ENCODE measurements at regions not wholly inside any gene's neighbourhood (a gene's known extent, or its start where the extent isn't known, plus 50 kb on each side); places are given as distances from the start of the nearest gene placed in this dataset.

DNA sequence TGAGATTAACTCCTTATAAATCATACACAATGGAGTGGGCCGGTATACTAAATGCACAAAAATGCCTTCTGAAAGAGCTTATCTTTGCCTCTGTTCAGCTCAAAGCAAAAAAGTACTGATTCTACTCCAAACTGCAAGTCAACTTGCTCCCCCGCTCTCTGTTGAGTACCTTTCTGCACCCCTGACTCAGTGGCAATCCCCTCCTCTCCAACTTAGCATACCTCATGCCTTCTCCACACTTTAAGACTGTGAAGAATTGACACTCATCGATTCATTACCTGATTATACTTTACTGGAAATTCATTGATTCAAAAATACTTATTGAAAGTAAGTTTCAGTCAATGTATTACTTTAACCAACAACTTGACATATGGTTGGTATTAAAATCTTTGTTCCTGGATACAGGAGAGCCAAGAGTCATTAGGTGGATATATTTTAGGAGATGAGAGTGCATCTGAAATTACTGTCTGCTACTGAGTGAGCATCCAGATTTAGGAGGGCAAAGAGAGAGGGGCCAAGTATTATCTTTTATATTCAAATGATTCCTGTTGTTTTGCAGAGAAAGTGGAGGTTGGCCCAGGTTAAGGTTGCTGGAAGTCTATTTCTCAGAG, 187.7 kb downstream of the ICOS start:
- H3K9me3 Mint-ChIP-seq = no peaks in the 10 kb centered on the region
- peaks cover 14 to 16% of the 10 kb centered on the region in 2 donors for H3K4me1 Mint-ChIP-seq (ENCODE audit: low read depth in 2 of 2)
- H3K4me3 Mint-ChIP-seq = no peak overlapping the region
- H3K27ac Mint-ChIP-seq = no peak overlapping the region
- H3K27me3 Mint-ChIP-seq = peaks cover 20 to 27% of the 10 kb centered on the region in 2 donors
- DNase-seq (ENCODE audit: low spot score) = no peak
- ATAC-seq = no peak
- H3K36me3 Mint-ChIP-seq = peaks cover 6% of the 10 kb centered on the region

DNA sequence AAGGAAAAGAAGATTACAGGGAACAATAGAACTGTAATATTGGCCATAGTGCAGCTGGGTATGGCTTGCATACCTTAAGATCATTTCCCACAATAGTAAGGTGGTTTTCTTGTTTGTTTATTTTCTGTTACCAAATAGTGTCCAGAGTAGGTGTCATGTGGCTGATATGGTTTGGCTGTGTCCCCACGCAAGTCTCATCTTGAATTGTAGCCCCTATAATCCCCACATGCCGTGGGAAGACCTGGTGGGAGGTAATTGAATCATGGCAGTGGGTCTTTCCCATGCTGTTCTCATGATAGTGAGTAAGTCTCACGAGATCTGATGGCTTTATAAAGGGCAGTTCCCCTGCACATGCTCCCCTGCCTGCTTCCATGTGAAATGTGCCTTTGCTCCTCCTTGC, 190.1 kb downstream of the ICOS start:
- peaks cover 6% of the 10 kb centered on the region for H3K36me3 Mint-ChIP-seq
- peaks cover 7% of the 10 kb centered on the region in 2 donors for H3K4me1 Mint-ChIP-seq (ENCODE audit: low read depth in 2 of 2)
- H3K27ac Mint-ChIP-seq = no peak overlapping the region
- ATAC-seq (no peak), DNase-seq (ENCODE audit: low spot score) (no peak)
- H3K9me3 Mint-ChIP-seq = no peaks in the 10 kb centered on the region
- H3K27me3 Mint-ChIP-seq = peaks cover 21 to 34% of the 10 kb centered on the region in 2 donors
- no peak overlapping the region for H3K4me3 Mint-ChIP-seq

DNA sequence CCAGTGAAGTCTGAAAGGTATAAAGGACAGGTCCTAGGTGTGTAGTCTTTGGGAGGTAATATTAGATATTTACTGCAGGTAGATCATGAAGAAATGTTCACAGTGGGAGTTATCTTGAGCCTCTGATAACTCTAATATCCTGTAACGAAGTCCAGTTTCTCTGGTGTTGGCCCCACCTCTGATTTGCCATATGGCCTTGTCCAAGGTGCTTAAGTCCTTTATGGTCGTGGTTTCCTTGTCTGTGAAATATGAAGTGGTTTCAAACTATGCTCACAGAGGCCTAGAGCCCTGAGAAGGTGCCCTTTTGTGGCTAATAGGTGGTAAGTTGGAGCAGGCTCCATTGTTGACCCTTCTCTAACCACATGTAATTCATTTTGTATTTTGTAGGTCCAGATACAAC, 190.7 kb downstream of the ICOS start:
- DNase-seq (ENCODE audit: low spot score) (no peak), ATAC-seq (no peak)
- Mint-ChIP-seq H3K36me3 (peaks cover 6% of the 10 kb centered on the region), H3K4me3 (no peak overlapping the region), H3K9me3 (no peaks in the 10 kb centered on the region), H3K27me3 (peaks cover 21 to 29% of the 10 kb centered on the region in 2 donors), H3K27ac (no peak overlapping the region), H3K4me1 (ENCODE audit: low read depth in 2 of 2) (peaks cover 7% of the 10 kb centered on the region in 2 donors)

DNA sequence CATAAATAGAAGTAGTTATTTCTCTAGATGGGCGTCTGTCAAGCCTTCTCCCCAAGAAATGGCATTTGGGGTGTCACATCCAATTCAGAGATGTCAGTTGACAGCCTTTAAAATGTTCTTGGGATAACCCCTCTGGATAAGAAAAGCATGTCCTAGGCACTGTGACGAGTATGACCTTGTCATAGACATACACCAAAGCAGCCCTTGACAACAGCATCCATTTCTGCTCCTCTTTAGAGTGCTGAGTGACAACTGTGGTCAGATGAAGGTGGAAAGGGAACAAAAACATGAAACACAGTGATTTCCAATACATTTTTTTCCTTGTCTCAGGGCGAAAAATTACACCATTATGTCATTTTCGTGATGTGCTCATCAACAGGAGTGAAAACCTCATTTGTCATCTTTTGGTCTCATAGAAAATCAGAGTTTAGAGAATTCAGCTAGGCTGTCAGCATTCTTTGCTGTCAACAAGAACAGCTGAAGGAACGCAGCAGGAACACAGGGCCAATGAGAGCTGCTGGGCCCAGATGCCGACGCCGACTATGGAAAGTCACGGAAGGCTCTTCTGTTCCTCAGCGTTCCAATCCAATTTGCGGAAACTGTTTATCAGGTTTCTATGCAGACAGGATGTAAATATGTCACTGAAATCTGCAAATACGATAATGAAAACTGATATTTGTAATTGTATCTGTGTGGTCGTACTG, 193.2 kb downstream of the ICOS start:
- DNase-seq (ENCODE audit: low spot score) (no peak), ATAC-seq (no peak)
- no peaks in the 10 kb centered on the region for H3K4me1 Mint-ChIP-seq (ENCODE audit: low read depth in 2 of 2)
- no peak overlapping the region for H3K27ac Mint-ChIP-seq
- no peak overlapping the region for H3K4me3 Mint-ChIP-seq
- peaks cover 11 to 22% of the 10 kb centered on the region in 2 donors for H3K27me3 Mint-ChIP-seq
- no peaks in the 10 kb centered on the region for H3K36me3 Mint-ChIP-seq
- H3K9me3 Mint-ChIP-seq = no peaks in the 10 kb centered on the region

DNA sequence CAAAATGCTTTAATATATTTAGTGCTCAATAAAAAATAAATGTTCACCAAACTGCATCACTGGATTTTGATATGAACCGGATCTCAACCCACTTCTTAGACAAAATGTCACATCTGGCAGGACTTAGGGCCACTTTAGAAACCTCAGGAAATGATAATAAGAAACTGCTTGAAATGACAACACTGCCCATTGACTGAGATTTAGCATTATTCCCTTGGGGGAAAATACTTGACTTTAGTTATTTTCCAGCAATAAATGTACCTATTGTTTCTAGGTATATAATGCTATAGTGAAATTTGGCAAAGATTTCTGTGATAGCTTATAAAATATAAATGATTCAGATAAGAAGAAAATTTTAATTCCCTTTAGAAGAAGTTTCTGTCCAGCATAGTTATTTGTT, 195.1 kb downstream of the ICOS start:
- H3K4me3 Mint-ChIP-seq = no peak overlapping the region
- H3K4me1 Mint-ChIP-seq (ENCODE audit: low read depth in 2 of 2) = peaks cover 0 to 4% of the 10 kb centered on the region in 2 donors
- ATAC-seq (no peak), DNase-seq (ENCODE audit: low spot score) (no peak)
- H3K27ac Mint-ChIP-seq = no peak overlapping the region
- H3K36me3 Mint-ChIP-seq = no peaks in the 10 kb centered on the region
- H3K9me3 Mint-ChIP-seq = no peaks in the 10 kb centered on the region
- H3K27me3 Mint-ChIP-seq = peaks cover 17 to 18% of the 10 kb centered on the region in 2 donors

DNA sequence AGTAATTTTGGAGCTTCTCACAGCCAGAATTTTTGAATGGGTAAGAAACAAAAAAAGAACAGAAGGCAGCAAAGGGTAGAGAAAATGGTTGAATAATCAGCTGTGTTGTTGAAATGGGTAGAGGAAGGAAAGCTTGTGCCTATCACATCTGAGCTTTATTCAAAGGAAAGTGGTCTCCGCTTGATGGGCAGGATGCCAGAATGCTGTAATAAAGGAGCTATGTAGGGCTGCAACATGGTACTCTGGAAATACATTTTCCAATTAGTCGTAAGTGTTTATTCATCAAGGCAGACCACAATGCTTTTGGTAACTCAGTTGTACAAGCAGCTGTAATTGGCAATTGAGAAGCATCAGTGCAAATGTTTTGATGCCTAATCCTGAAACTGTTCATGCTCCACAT, 196.9 kb downstream of the ICOS start:
- Mint-ChIP-seq H3K36me3 (no peaks in the 10 kb centered on the region), H3K27me3 (peaks cover 21 to 34% of the 10 kb centered on the region in 2 donors), H3K9me3 (no peaks in the 10 kb centered on the region)

DNA sequence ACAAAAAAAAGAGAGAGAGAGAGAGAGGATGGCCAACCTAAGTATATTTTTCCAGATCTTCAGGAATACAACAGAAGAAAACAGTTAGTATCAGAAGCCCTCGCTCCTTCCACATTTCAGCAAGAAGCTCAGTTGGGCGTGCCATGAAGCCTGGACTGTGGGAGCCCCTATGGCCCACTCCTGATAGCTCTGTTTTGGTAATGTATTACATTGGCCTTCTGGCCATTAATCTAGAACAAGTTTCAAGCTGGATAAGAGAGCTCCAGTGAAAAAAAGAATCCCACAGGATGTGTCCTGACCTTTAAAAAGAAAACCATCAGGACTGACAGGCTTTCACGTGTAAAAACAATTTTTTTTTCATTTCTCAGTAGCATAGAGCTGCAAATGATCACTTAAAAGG, 197.9 kb downstream of the ICOS start:
- Mint-ChIP-seq H3K9me3 (no peaks in the 10 kb centered on the region), H3K4me1 (ENCODE audit: low read depth in 2 of 2) (peaks cover 0 to 4% of the 10 kb centered on the region in 2 donors), H3K27ac (no peak overlapping the region), H3K4me3 (no peak overlapping the region), H3K27me3 (peaks cover 19 to 34% of the 10 kb centered on the region in 2 donors), H3K36me3 (no peaks in the 10 kb centered on the region)
- ATAC-seq (no peak), DNase-seq (ENCODE audit: low spot score) (no peak)

More for the DNA sequence above, 196.9 kb downstream of the ICOS start:
- Mint-ChIP-seq H3K27ac (no peak overlapping the region), H3K4me3 (no peak overlapping the region), H3K4me1 (ENCODE audit: low read depth in 2 of 2) (peaks cover 0 to 4% of the 10 kb centered on the region in 2 donors)
- ATAC-seq = no peak
- no peak for DNase-seq (ENCODE audit: low spot score)

DNA sequence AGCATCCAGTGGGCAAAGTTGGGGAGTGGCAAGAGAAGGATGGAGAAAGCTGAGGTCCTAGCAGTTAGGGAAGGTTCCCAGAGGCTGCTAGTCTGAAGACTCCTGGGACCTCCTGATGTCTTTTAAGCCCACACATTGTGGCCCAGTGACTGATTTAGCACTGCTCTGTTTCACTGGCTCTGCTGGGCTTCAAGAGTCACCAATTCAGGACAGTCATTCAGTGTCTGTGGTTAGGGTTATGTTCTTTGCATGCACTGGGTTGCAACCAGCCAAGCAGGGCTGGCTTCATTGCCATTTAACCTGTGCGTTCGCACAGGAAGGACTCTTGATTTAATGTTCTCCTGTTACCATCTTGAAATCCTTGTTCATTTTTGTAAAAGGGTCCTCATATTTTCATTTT, 199.2 kb downstream of the ICOS start:
- DNase-seq (ENCODE audit: low spot score) (no peak), ATAC-seq (peak in 1 of 2 donors; percentile 77)
- Mint-ChIP-seq H3K4me1 (ENCODE audit: low read depth in 2 of 2) (peaks cover 0 to 9% of the 10 kb centered on the region in 2 donors), H3K27ac (no peak overlapping the region), H3K36me3 (no peaks in the 10 kb centered on the region), H3K4me3 (no peak overlapping the region), H3K27me3 (peaks cover 21 to 29% of the 10 kb centered on the region in 2 donors), H3K9me3 (peaks cover 4% of the 10 kb centered on the region)

DNA sequence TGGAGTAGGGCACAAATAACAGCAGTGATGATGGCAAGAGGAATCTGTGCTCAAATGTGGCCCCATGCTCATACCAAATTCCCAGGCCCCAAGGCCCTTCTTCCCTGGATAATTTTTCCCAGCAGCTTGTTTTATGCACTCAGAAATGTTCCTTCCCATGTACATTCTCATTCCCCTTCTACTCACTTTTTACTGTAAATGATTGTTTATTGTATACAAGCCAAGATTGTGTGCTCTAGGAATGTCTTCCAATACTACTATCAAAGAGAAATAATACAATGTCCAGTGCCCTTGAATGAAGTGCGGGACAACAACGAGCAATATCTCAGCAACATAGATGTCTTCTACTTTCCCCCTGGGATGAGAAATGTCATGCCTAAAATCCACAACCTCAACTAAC, 201.6 kb downstream of the ICOS start:
- Mint-ChIP-seq H3K27ac (no peak overlapping the region), H3K27me3 (peaks cover 30 to 32% of the 10 kb centered on the region in 2 donors), H3K4me1 (ENCODE audit: low read depth in 2 of 2) (peaks cover 0 to 16% of the 10 kb centered on the region in 2 donors), H3K36me3 (no peaks in the 10 kb centered on the region), H3K4me3 (no peak overlapping the region), H3K9me3 (peaks cover 4% of the 10 kb centered on the region)
- no peak for DNase-seq (ENCODE audit: low spot score)
- ATAC-seq = no peak

DNA sequence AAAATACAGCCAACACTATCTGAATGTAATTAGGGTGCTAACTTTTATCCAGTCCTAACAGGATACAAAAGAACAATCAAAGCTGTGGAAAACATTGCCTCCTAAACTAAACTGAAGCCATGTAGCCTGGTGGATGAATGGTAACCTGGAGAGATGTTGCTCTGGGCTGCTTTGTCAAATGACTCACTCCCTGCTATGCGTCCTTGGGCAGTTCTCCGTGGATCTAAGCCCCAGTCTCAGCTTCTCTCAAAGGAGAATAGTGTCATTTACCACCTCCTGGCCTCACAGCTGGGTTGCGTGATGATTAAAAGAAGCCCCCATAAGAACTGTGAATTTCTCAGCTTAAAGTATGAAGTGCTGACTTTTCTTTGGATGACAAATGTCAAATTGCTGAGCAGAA, 203.7 kb downstream of the ICOS start:
- ATAC-seq (no peak), DNase-seq (ENCODE audit: low spot score) (no peak)
- Mint-ChIP-seq H3K36me3 (no peaks in the 10 kb centered on the region), H3K9me3 (peaks cover 4% of the 10 kb centered on the region), H3K4me1 (ENCODE audit: low read depth in 2 of 2) (peaks cover 3 to 17% of the 10 kb centered on the region in 2 donors), H3K4me3 (no peak overlapping the region), H3K27ac (peak overlapping the region in 1 of 2 donors; percentile 52), H3K27me3 (peaks cover 28 to 32% of the 10 kb centered on the region in 2 donors)

DNA sequence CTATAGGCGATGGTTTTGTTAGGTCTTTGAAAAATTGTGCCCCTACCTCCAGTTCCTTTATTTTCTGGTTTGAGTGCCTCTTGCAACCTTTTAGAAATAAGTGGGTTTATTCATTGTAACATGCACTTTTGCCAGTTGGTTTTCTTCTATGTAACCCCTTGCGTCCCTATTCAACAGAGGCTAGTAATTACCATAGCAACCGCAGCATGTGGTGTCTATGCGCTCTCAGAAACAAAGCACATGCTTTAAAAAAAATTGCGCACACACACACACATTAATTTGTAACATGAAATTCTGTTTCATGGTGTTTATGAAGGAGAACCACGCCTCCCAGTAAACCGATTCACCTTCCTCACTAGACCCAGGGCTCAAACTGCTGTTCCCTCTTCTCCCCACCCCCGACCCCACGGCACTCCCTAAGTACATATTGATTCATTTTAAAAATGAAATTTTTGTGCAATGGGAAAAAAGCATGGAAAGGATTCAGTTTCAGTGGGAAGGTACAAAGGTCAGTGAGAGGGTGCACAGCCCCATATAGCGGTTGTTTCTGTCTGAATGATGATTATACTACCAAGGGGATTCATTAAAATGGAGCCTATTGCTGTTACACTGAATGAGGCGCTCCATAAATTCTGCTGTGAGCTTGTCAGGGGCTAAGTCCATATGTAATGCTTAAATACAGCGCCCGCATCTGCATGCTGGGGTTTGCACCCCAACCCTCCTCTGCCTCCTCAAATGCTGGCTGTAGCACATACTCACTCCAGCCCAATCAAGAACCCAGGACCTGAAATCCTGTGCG, 206.9 kb downstream of the ICOS start:
- no peak for DNase-seq (ENCODE audit: low spot score)
- no peak overlapping the region for H3K4me3 Mint-ChIP-seq
- peaks cover 4% of the 10 kb centered on the region for H3K9me3 Mint-ChIP-seq
- no peak for ATAC-seq
- no peaks in the 10 kb centered on the region for H3K36me3 Mint-ChIP-seq
- peaks cover 13 to 24% of the 10 kb centered on the region in 2 donors for H3K4me1 Mint-ChIP-seq (ENCODE audit: low read depth in 2 of 2)
- H3K27ac Mint-ChIP-seq = no peak overlapping the region
- peaks cover 19 to 28% of the 10 kb centered on the region in 2 donors for H3K27me3 Mint-ChIP-seq

DNA sequence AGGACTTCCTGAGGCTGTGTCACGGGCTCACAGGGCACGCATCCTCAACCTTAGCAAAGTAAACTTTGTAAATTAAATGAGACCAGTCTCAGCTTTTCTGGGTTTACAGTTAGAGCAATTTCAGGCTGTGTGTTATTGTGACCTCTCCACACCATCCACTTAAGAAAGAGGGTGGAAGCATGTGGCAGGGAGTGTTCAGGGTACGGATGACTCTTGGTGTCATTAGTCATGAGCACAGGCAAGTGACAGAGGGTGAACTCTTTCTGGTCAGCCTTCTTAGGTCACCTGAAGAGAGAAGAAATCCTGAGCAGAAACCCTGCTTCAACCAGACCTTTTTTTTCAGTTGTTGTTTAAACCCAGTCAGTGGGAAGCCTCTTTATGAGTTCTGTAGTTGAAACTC, 207.9 kb downstream of the ICOS start:
- Mint-ChIP-seq H3K9me3 (peaks cover 4% of the 10 kb centered on the region), H3K4me1 (ENCODE audit: low read depth in 2 of 2) (peaks cover 13 to 24% of the 10 kb centered on the region in 2 donors), H3K4me3 (no peak overlapping the region), H3K27me3 (peaks cover 27 to 28% of the 10 kb centered on the region in 2 donors), H3K27ac (no peak overlapping the region), H3K36me3 (no peaks in the 10 kb centered on the region)
- ATAC-seq (peak in 1 of 2 donors; percentile 47), DNase-seq (ENCODE audit: low spot score) (no peak)

DNA sequence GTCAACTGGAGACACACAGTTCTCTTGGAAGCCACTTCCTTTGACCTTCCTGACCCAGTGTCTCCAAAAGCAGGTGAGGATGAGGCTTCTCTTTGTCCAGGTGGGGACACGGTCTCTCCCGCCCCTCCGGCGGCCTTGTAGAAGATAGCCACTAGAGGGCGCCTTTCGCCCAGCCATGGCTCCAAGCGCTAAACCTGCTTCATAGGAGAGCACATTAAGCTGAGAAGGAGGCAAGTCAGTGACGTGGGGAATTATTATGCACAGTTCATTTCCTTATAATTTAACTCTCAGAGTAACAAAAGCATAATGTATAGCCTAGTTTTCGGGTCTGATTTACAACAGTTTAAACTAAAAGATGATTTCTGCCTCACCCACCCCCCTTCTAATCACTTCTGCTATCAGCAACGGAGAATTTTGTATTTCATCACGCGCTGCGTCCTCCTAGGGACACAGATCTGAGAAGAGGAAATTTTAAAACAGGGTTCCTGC, 208.7 kb downstream of the ICOS start:
- no peaks in the 10 kb centered on the region for H3K36me3 Mint-ChIP-seq
- DNase-seq (ENCODE audit: low spot score) (peak; percentile 88), ATAC-seq (peak; percentile 94 to 95)
- peak overlapping the region; percentile 37 to 88 for H3K27ac Mint-ChIP-seq
- peaks cover 13 to 21% of the 10 kb centered on the region in 2 donors for H3K4me1 Mint-ChIP-seq (ENCODE audit: low read depth in 2 of 2)
- H3K4me3 Mint-ChIP-seq = peak overlapping the region; percentile 82
- peaks cover 25 to 30% of the 10 kb centered on the region in 2 donors for H3K27me3 Mint-ChIP-seq
- no peaks in the 10 kb centered on the region for H3K9me3 Mint-ChIP-seq

DNA sequence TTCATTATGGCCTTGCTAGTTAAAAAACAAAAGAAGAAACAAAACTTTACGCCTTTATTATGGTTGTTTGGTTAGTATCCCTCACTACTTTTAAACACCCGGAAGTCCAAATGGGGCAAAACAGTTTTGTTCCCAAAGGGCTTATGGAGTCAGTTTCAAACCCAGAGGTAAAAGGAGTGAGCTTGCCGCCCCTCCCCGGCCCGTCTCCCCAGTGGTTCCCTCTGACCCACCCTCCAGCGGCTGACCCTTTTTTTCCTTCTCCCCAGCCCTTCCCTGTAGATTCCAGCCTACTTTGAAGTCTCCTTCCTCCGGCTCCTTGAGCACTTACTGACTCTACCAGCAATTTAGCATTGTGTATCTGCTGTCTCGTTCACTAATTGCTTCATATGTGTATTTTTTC, 209.2 kb downstream of the ICOS start:
- ATAC-seq = no peak
- H3K4me3 Mint-ChIP-seq = peak overlapping the region; percentile 82
- no peak for DNase-seq (ENCODE audit: low spot score)
- H3K4me1 Mint-ChIP-seq (ENCODE audit: low read depth in 2 of 2) = peaks cover 13 to 18% of the 10 kb centered on the region in 2 donors
- H3K36me3 Mint-ChIP-seq = no peaks in the 10 kb centered on the region
- H3K27ac Mint-ChIP-seq = peak overlapping the region; percentile 37 to 88
- peaks cover 24 to 34% of the 10 kb centered on the region in 2 donors for H3K27me3 Mint-ChIP-seq
- no peaks in the 10 kb centered on the region for H3K9me3 Mint-ChIP-seq
